GM12873 (cell line): ENCODE measurements at regions not wholly inside any gene's neighbourhood (a gene's known extent, or its start where the extent isn't known, plus 50 kb on each side); places are given as distances from the start of the nearest gene placed in this dataset.

Experiments
- TF ChIP-seq, protein P1 (sequence below): IDR thresholded peaks from 2 replicates; pipeline ENCODE4 v1.5.1; 2012; ENCODE audit warnings: low read depth, mild to moderate bottlenecking, moderate library complexity, low read length, control low read depth; ENCODE audit not compliant: insufficient read depth; ENCODE audit errors: missing control alignments

DNA sequence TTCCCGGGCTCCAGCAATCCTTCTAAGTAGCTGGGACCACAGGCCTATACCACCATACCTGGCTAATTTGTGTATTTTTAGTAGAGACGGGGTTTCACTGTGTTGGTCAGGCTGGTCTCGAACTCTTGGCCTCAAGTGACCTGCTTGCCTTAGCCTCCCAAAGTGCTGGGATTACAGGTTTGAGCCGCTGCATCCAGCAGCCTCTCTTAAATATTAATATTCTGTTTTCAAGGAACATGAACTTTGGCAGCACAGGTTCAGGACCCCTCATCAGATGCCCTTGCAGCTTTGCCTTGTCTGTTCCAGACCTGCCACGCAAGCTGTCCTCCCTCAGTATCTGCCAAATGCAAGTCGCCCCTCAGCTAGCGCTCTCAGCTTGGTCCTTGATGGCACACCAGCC lies 166.8 kb downstream of the KCTD15 start:
- TF ChIP-seq, protein P1, sequence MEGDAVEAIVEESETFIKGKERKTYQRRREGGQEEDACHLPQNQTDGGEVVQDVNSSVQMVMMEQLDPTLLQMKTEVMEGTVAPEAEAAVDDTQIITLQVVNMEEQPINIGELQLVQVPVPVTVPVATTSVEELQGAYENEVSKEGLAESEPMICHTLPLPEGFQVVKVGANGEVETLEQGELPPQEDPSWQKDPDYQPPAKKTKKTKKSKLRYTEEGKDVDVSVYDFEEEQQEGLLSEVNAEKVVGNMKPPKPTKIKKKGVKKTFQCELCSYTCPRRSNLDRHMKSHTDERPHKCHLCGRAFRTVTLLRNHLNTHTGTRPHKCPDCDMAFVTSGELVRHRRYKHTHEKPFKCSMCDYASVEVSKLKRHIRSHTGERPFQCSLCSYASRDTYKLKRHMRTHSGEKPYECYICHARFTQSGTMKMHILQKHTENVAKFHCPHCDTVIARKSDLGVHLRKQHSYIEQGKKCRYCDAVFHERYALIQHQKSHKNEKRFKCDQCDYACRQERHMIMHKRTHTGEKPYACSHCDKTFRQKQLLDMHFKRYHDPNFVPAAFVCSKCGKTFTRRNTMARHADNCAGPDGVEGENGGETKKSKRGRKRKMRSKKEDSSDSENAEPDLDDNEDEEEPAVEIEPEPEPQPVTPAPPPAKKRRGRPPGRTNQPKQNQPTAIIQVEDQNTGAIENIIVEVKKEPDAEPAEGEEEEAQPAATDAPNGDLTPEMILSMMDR, result no peak

DNA sequence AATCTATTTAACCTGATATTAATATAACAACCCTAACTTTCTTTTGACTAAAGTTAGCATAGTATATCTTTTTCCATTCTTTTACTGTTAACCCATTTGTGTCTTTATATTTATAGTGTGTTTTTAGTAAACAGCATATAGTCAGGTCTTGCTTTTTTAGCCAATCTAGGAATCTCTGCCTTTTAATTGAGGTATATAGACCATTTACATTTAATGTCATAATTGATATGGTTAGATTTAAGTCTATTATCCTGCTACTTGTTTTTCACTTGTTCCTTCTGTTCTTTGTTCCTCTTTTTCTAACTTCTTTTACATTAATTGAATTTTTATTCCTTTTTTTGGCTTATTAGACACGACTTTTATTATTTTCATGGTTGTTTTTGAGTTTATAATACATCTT lies 174.4 kb downstream of the KCTD15 start:
- TF ChIP-seq, protein P1, result no peak

DNA sequence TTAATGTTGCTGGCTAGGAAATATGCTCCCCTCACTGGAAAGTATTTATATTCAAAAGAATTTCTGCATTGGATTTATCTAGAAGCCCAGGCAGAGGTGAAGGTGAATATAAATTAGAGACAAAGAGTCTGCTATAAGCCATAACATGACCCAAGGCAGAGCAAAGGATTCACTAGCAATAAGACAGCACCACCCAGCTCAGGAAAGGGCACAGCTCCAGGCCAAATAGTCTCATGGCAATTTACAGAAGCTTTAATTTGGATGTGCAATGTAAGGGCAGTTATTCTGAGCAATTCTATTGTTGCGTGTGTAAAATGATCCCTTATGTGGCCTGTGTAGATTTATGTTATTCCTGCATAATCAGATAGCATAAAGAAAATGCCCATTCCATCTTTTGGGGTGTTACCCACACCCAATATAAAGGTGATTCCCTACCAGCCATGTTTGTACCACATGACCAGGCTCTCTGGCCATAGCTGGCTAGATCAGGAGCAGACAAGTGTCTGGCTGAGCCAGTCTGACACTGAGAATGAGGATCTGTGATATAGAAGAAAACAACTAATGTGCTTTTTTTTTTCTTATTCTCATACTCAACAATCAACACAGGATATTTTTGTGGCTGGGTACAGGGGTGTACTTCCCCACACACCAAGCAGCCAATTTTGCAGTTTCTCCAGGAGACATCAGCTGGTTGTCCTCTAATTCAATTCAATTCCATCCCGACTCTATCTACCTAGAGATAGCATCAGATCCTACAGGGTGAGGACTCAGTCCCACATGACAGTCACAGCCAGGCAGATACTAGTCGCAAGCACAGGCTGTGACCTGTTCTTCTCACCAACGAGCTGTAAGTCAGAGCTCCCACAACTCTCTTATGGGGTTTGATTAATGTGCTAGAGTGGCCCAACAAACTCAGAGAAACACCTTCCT lies 181.4 kb downstream of the KCTD15 start:
- TF ChIP-seq, protein P1, result no peak

DNA sequence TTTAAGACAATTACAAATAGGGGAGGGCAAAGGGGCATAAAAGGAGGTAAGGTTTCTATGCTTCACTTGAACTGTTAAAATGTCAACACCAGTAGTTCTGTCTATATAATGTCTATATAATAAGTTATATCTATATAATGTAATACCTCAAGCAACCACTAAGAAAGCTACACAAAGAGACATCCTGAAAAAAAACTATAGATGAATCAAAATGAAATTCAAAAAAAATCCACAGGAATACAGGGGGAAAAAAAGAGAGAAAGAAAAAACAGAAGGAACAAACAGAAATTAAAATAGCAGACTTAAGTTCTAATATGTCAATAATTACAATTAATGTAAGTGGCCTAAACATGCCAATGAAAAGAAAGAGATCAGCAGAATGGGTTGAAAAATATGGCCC lies 186.0 kb downstream of the KCTD15 start:
- TF ChIP-seq, protein P1, result no peak

DNA sequence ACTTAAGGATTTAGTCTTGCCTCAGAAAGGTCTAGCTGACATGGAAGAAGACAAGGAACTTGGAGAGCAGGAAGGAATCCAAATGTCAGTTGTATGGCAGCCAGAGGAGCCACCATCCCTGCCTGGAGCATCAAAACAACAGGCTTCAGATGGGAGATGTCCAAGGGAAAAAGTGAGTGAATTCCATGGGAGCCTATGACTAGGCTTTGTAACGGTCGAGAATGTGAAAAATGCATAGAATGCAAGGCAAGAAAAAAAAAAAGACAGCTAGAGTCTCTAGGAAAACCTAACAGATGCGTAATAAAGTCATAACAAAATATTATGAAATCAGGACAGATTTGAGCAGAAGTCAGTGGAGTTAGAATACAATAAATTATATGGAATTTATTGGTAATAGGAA lies 183.7 kb upstream of the LSM14A start:
- TF ChIP-seq, protein P1, result no peak

DNA sequence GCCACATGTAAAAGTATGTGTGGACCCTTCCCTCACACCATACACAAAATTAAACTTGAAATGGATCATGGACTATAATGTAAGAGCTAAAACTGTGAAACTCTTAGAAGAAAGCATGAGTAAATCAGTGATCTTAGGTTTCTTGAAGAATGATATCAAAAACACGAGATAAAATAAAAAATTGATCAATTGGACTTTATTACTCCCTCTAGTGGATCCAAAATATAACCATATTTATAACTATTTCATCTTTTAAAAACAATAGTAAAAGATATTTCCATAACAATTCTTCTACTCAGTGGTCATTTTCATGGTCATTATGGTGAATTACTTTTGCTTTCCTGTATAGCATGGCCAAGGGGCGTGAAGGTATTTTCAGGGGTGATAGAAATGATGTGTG lies 174.6 kb upstream of the LSM14A start:
- TF ChIP-seq, protein P1, result no peak

DNA sequence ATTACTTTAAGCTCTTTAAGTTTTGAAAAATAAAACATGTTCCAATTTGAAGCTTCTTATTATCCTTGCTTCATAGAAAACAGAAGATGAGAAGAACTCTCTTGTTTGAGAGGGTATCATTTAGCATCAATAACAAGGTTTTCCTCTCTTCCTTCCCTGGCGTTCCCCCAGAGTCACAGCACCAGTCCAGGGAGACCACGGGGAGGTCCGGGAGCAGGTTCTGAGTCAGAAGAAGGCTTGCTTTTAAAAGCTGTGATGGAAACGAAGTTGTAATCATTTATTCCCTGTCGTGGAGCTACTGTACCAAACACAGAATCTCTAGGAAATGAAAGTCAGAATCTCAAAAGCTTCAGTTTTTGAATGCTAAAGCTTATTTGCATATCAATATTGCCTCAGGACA lies 174.0 kb upstream of the LSM14A start:
- TF ChIP-seq, protein P1, result no peak
